IMR-90 (cell line): ENCODE measurements at regions not wholly inside any gene's neighbourhood (a gene's known extent, or its start where the extent isn't known, plus 50 kb on each side); places are given as distances from the start of the nearest gene placed in this dataset.

Experiments used
- ATAC-seq: fragments of 200-7000 bp; cut with Tn5 transposase; 2 replicates; pipeline ENCODE4 v1.9.1; 2020; ENCODE audit warnings: low read depth, mild to moderate bottlenecking, moderate library complexity
- BruUV-seq: library from RNA; stranded (reverse); fragments of 400-500 nt; replicated peaks from 2 replicates; lab custom pipeline; 2021; lab: Mats Ljungman, UMichigan
- CTCF ChIA-PET: fragments of 300-600 bp; formaldehyde crosslinking; extraction: SDS; loops from one replicate; lab custom pipeline; 2021; ENCODE audit warnings: antibody characterized with exemption; lab: Yijun Ruan, JAX
- POLR2A ChIA-PET: fragments of 300-600 bp; sonication (Branson Sonifier 250); formaldehyde crosslinking; loops from one replicate; lab custom pipeline; 2022; ENCODE audit warnings: antibody characterized with exemption; ENCODE audit not compliant: unreplicated experiment; lab: Charles Lee
- DNase-seq: peaks from one replicate; pipeline ENCODE4 v3.0.0; 2013
- H2AFZ ChIP-seq: replicated peaks from 2 replicates; pipeline ENCODE3; 2013; ENCODE audit warnings: low read length, mild to moderate bottlenecking; ENCODE audit not compliant: poor library complexity
- H2AK5ac ChIP-seq: 2 replicates; pipeline ENCODE4 v1.6.1; 2013; ENCODE audit warnings: low read depth, low read length, inconsistent platforms
- H2AK9ac ChIP-seq: replicated peaks from 2 replicates; pipeline ENCODE3; 2013; ENCODE audit warnings: mild to moderate bottlenecking, low read depth, low read length, moderate library complexity; ENCODE audit not compliant: poor library complexity
- H2BK120ac ChIP-seq: 2 replicates; pipeline ENCODE4 v1.6.1; 2013; ENCODE audit warnings: low read depth, low read length, inconsistent platforms
- H2BK15ac ChIP-seq: 3 replicates; pipeline ENCODE4 v1.6.1; 2013; ENCODE audit warnings: low read depth, low read length, inconsistent platforms
- H2BK20ac ChIP-seq: 2 replicates; pipeline ENCODE4 v1.6.1; 2013; ENCODE audit warnings: low read depth, mild to moderate bottlenecking, inconsistent platforms, low read length, moderate library complexity
- H2BK5ac ChIP-seq: 2 replicates; pipeline ENCODE4 v1.6.1; 2013; ENCODE audit warnings: mild to moderate bottlenecking, low read depth, low read length, inconsistent platforms; ENCODE audit not compliant: poor library complexity, severe bottlenecking
- H3K14ac ChIP-seq: replicated peaks from 2 replicates; pipeline ENCODE4 v1.6.1; 2013; ENCODE audit warnings: low read depth, low read length, inconsistent platforms
- H3K18ac ChIP-seq: 2 replicates; pipeline ENCODE4 v1.6.1; 2013; ENCODE audit warnings: low read depth, low read length, control low read depth
- H3K23ac ChIP-seq: 2 replicates; pipeline ENCODE4 v1.6.1; 2013; ENCODE audit warnings: low read depth, low read length, inconsistent platforms
- H3K27ac ChIP-seq: 2 replicates; pipeline ENCODE4 v1.5.1; 2013; ENCODE audit warnings: mild to moderate bottlenecking, control low read depth, low read length; ENCODE audit not compliant: insufficient read depth
- H3K27me3 ChIP-seq: 2 replicates; pipeline ENCODE4 v1.6.1; 2013; ENCODE audit warnings: low read length; ENCODE audit not compliant: control insufficient read depth, insufficient read depth
- H3K36me3 ChIP-seq: 2 replicates; pipeline ENCODE4 v1.6.1; 2013; ENCODE audit warnings: low read length, mixed read lengths; ENCODE audit not compliant: control insufficient read depth, insufficient read depth
- H3K4ac ChIP-seq: 2 replicates; pipeline ENCODE4 v1.6.1; 2013; ENCODE audit warnings: low read depth, low read length, inconsistent platforms
- H3K4me1 ChIP-seq: 2 replicates; pipeline ENCODE4 v1.6.1; 2013; ENCODE audit warnings: low read length, mixed read lengths; ENCODE audit not compliant: control insufficient read depth, insufficient read depth
- H3K4me2 ChIP-seq: 2 replicates; pipeline ENCODE4 v1.6.1; 2013; ENCODE audit warnings: low read depth, mild to moderate bottlenecking, control low read depth, low read length, moderate library complexity
- H3K4me3 ChIP-seq: 2 replicates; pipeline ENCODE4 v1.5.1; 2013; ENCODE audit warnings: low read depth, mild to moderate bottlenecking, control low read depth, low read length, moderate library complexity; ENCODE audit not compliant: insufficient read depth
- H3K56ac ChIP-seq: 2 replicates; pipeline ENCODE4 v1.6.1; 2013; ENCODE audit warnings: low read length, inconsistent platforms; ENCODE audit not compliant: insufficient read depth; ENCODE audit errors: extremely low read depth
- H3K79me1 ChIP-seq, 2 experiments: 2 replicates each; pipeline ENCODE4 v1.6.1; 2013; ENCODE audit warnings: low read length in 2 of 2, inconsistent platforms in 1 of 2, low read depth in 1 of 2
- H3K9ac ChIP-seq: 2 replicates; pipeline ENCODE4 v1.6.1; 2013; ENCODE audit warnings: low read depth, low read length, control low read depth
- H3K9me1 ChIP-seq: 2 replicates; pipeline ENCODE4 v1.6.1; 2013; ENCODE audit warnings: low read length, inconsistent platforms; ENCODE audit not compliant: insufficient read depth
- H3K9me3 ChIP-seq: 2 replicates; pipeline ENCODE4 v1.6.1; 2013; ENCODE audit warnings: low read length; ENCODE audit not compliant: control insufficient read depth, insufficient read depth
- H4K20me1 ChIP-seq: 2 replicates; pipeline ENCODE4 v1.6.1; 2013; ENCODE audit warnings: low read length, inconsistent platforms; ENCODE audit not compliant: insufficient read depth
- H4K5ac ChIP-seq: 2 replicates; pipeline ENCODE4 v1.6.1; 2013; ENCODE audit warnings: mild to moderate bottlenecking, low read depth, low read length, control low read depth
- H4K8ac ChIP-seq, 2 experiments: 2 replicates each; pipeline ENCODE4 v1.6.1; 2013; ENCODE audit warnings: low read depth in 2 of 2, low read length in 2 of 2, control low read depth in 1 of 2, inconsistent platforms in 1 of 2
- H4K91ac ChIP-seq: 2 replicates; pipeline ENCODE4 v1.6.1; 2013; ENCODE audit warnings: low read depth, low read length, inconsistent platforms; ENCODE audit not compliant: insufficient read depth
- CEBPB ChIP-seq: IDR thresholded peaks from 2 replicates; pipeline ENCODE4 v1.6.1; 2012; ENCODE audit warnings: low read depth, low read length, improper control_type of control experiment
- CHD1 ChIP-seq: IDR thresholded peaks from 2 replicates; pipeline ENCODE4 v1.6.1; 2012; ENCODE audit warnings: low read depth, low read length, improper control_type of control experiment
- MAFK ChIP-seq: IDR thresholded peaks from 2 replicates; pipeline ENCODE4 v1.6.1; 2012; ENCODE audit warnings: low read depth, low read length, improper control_type of control experiment
- MAZ ChIP-seq: IDR thresholded peaks from 2 replicates; pipeline ENCODE4 v1.6.1; 2012; ENCODE audit warnings: low read depth, mild to moderate bottlenecking, low read length, improper control_type of control experiment, moderate library complexity, borderline replicate concordance
- MXI1 ChIP-seq: IDR thresholded peaks from 2 replicates; pipeline ENCODE4 v1.6.1; 2012; ENCODE audit warnings: low read depth, mild to moderate bottlenecking, low read length, moderate library complexity, borderline replicate concordance
- NFE2L2 ChIP-seq: fragments of 150-350 bp; IDR thresholded peaks from 2 replicates; pipeline ENCODE4 v1.6.1; 2016; ENCODE audit warnings: low read depth, mild to moderate bottlenecking, low read length
- POLR2A ChIP-seq: IDR thresholded peaks from 2 replicates; pipeline ENCODE4 v1.6.1; 2012; ENCODE audit warnings: mild to moderate bottlenecking, low read depth, low read length
- RAD21 ChIP-seq: IDR thresholded peaks from 2 replicates; pipeline ENCODE4 v1.6.1; 2012; ENCODE audit warnings: low read length, improper control_type of control experiment
- RCOR1 ChIP-seq: IDR thresholded peaks from 2 replicates; pipeline ENCODE4 v1.6.1; 2012; ENCODE audit warnings: mild to moderate bottlenecking, low read length, improper control_type of control experiment; ENCODE audit not compliant: insufficient replicate concordance
- RFX5 ChIP-seq: IDR thresholded peaks from 2 replicates; pipeline ENCODE4 v1.8.0; 2012; ENCODE audit warnings: low read depth, mild to moderate bottlenecking, low read length, moderate library complexity
- SMC3 ChIP-seq: fragments of 150-350 bp; IDR thresholded peaks from 2 replicates; pipeline ENCODE4 v1.6.1; 2016; ENCODE audit warnings: low read depth, mild to moderate bottlenecking, antibody characterized with exemption, low read length, moderate library complexity
- WGBS, 2 experiments: methylation state at CpG; one replicate each; pipeline versions ENCODE4 v1.1.5 to v1.1.7; 2013; ENCODE audit warnings: missing lambda C conversion rate in 2 of 2; ENCODE audit not compliant: insufficient read length in 1 of 2; ENCODE audit errors: extremely low coverage in 2 of 2; 5-methylcytosine and 5-hydroxymethylcytosine counted together
- dilution Hi-C: fragments of 300-500 bp; cut with HindIII; formaldehyde crosslinking; loops from one replicate; pipeline ENCODE4 v1.14.3; 2018; ENCODE audit warnings: low sequenced_read_pairs; ENCODE audit not compliant: unreplicated experiment
- in situ Hi-C: fragments of 300-500 bp; cut with MboI; formaldehyde crosslinking; loops from 3 replicates; pipeline ENCODE4 v1.14.3; 2019; ENCODE audit warnings: low sequenced_read_pairs, inconsistent platforms, mixed read lengths
- intact Hi-C: fragments of 100-400 bp; cut with micrococcal nuclease; formaldehyde crosslinking; loops from 2 replicates; pipeline ENCODE4 v1.10.0; 2022
- TF ChIP-seq, protein P1 (sequence below): fragments of 150-350 bp; IDR thresholded peaks from 2 replicates; pipeline ENCODE4 v1.6.1; 2016; ENCODE audit warnings: low read depth, mild to moderate bottlenecking, low read length, moderate library complexity, borderline replicate concordance
- TF ChIP-seq, protein P2 (sequence below): conservative IDR thresholded peaks from 2 replicates; pipeline ENCODE4 v1.5.1; 2012; ENCODE audit warnings: mild to moderate bottlenecking, low read depth, low read length, improper control_type of control experiment

DNA sequence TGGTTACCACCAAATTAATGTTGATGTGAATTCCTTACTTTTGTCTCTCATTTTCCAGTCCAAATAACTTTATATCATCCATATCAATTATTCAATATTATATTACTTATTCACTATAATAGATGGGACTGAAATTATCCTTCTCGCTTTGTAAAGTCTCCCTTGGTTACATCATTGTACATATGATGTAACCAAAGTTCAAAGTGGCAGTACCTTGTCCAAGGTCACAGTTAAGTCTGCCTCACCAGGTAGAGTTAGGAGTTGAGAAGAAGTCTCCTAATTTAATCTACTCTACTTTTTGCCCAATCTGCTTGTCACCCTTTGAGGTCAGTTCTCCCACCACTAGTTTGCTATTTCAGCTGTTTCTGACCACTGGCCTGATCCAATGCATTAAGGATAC is 83.7 kb upstream of the CLINT1 start:
- no peak overlapping the region for H3K9ac ChIP-seq
- no peak overlapping the region for H2AK5ac ChIP-seq
- in situ Hi-C loops (no loop called here), dilution Hi-C loops (no loop called here), intact Hi-C loops (loop anchor here (10.0 kb wide), 1 partner anchor 442 kb away; no protein-coding TSS in a partner anchor)
- no peak overlapping the region for H2BK120ac ChIP-seq
- no peaks in the 10 kb centered on the region for H3K9me3 ChIP-seq
- CTCF ChIA-PET, result interaction anchor here (1.0 kb wide), 1 partner anchor 24 kb away, joined by 3 read pairs; no protein-coding TSS in a partner anchor
- no peak overlapping the region for H4K91ac ChIP-seq
- H3K4me1 ChIP-seq, result peaks cover 2% of the 10 kb centered on the region; the same call in 1 of the 2 replicates
- no CpG with 5 or more reads among the region's 1 CpG for WGBS, 2 experiments
- no peak overlapping the region for H2BK15ac ChIP-seq
- H4K5ac ChIP-seq, result no peak overlapping the region
- H3K27me3 ChIP-seq, result no peaks in the 10 kb centered on the region
- H3K4me2 ChIP-seq, result no peak overlapping the region
- H3K27ac ChIP-seq, result no peak overlapping the region
- H4K8ac ChIP-seq, result no peak overlapping the region
- H3K18ac ChIP-seq, result no peak overlapping the region
- DNase-seq, result no peak
- no peak overlapping the region for H2AFZ ChIP-seq
- H3K23ac ChIP-seq, result no peak overlapping the region
- H3K79me1 ChIP-seq, result no peaks in the 10 kb centered on the region
- no peaks in the 10 kb centered on the region for H4K20me1 ChIP-seq
- POLR2A ChIA-PET, result no interaction called here
- H2AK9ac ChIP-seq, result no peak overlapping the region
- no peak overlapping the region for H3K56ac ChIP-seq
- BruUV-seq, result no TSS peak
- no peak for ATAC-seq
- H3K9me1 ChIP-seq, result no peaks in the 10 kb centered on the region
- TF ChIP-seq, protein P1, sequence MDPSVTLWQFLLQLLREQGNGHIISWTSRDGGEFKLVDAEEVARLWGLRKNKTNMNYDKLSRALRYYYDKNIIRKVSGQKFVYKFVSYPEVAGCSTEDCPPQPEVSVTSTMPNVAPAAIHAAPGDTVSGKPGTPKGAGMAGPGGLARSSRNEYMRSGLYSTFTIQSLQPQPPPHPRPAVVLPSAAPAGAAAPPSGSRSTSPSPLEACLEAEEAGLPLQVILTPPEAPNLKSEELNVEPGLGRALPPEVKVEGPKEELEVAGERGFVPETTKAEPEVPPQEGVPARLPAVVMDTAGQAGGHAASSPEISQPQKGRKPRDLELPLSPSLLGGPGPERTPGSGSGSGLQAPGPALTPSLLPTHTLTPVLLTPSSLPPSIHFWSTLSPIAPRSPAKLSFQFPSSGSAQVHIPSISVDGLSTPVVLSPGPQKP, result no peak
- no peak for TF ChIP-seq MXI1
- TF ChIP-seq SMC3, result no peak
- no peak for TF ChIP-seq CHD1
- TF ChIP-seq RCOR1, result no peak
- no peak for TF ChIP-seq NFE2L2
- TF ChIP-seq MAZ, result no peak
- no peak for TF ChIP-seq RFX5
- no peak for TF ChIP-seq POLR2A
- TF ChIP-seq, protein P2, sequence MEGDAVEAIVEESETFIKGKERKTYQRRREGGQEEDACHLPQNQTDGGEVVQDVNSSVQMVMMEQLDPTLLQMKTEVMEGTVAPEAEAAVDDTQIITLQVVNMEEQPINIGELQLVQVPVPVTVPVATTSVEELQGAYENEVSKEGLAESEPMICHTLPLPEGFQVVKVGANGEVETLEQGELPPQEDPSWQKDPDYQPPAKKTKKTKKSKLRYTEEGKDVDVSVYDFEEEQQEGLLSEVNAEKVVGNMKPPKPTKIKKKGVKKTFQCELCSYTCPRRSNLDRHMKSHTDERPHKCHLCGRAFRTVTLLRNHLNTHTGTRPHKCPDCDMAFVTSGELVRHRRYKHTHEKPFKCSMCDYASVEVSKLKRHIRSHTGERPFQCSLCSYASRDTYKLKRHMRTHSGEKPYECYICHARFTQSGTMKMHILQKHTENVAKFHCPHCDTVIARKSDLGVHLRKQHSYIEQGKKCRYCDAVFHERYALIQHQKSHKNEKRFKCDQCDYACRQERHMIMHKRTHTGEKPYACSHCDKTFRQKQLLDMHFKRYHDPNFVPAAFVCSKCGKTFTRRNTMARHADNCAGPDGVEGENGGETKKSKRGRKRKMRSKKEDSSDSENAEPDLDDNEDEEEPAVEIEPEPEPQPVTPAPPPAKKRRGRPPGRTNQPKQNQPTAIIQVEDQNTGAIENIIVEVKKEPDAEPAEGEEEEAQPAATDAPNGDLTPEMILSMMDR, result no peak
- TF ChIP-seq MAFK, result no peak
- no peak for TF ChIP-seq CEBPB
- TF ChIP-seq RAD21, result no peak
- no peak overlapping the region for H3K4ac ChIP-seq
- H3K14ac ChIP-seq, result no peak overlapping the region
- H2BK20ac ChIP-seq, result no peak overlapping the region
- H3K4me3 ChIP-seq, result no peak overlapping the region
- H2BK5ac ChIP-seq, result no peak overlapping the region
- H3K36me3 ChIP-seq, result no peaks in the 10 kb centered on the region
